ENCODE measurements at regions not wholly inside any gene's neighbourhood (a gene's known extent, or its start where the extent isn't known, plus 50 kb on each side); places are given as distances from the start of the nearest gene placed in this dataset.

DNA sequence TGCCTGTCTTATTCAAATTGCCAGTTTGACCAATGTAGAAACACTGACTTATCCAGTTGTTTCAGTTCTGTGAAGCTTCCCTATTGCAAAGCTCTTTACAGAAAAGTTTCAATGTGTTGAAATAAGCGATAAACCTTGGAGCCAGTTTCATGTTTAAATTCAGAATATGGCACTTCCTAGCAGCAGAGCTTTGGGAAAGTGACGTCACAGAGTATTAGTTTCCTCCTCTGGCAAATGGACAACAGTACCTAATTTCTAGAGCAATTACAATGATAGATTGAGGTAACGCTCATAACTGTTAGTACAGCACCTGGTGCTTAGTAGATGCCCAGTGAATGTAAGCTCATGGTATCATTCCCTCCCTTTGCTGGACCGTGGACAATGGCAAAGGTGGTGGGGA is 527.5 kb upstream of the DAB1 start:
- TF ChIP-seq CTCF (IDR thresholded peaks at IDR 0.05): no peak

GRCh38 chr1:57949168-57949567 is 525.3 kb upstream of the DAB1 start:
- H3K4me3 Mint-ChIP-seq: no peak overlapping the region

More for the DNA sequence above, 527.5 kb upstream of the DAB1 start:
- no peak overlapping the region for H3K4me3 Mint-ChIP-seq
- no peak for DNase-seq
- no peak overlapping the region for H3K27ac Mint-ChIP-seq
- peaks cover 28% of the 10 kb centered on the region for H3K9me3 Mint-ChIP-seq
- no peaks in the 10 kb centered on the region; the same call in 1 of the 2 replicates for H3K27me3 Mint-ChIP-seq (ENCODE audit: insufficient read depth)
- no peaks in the 10 kb centered on the region for H3K4me1 Mint-ChIP-seq (ENCODE audit: low read depth)
- no peaks in the 10 kb centered on the region for H3K36me3 Mint-ChIP-seq (ENCODE audit: low read depth)

DNA sequence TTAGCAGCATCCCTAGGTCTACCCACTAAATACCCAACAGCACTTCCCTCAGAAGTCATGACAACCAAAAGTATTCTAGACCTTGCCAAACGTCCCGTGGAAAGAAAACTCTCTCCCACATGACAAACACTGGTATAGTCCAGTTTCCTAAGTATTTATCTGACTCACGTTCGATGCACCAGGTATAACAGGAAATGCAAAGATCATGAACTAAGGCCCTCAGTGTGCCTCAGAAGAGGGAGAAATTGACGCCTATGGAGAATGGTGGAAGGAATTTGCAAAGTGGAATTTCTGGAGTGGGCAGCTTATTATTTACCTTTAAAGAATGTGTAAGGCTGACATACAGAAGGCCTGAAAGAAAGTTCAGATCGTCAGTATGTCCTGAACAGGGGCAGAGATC is 523.6 kb upstream of the DAB1 start:
- no peak for TF ChIP-seq CTCF (IDR thresholded peaks at IDR 0.05)
- Mint-ChIP-seq H3K36me3 (ENCODE audit: low read depth) (no peaks in the 10 kb centered on the region), H3K27ac (no peak overlapping the region), H3K27me3 (ENCODE audit: insufficient read depth) (no peaks in the 10 kb centered on the region; the same call in 1 of the 2 replicates), H3K4me1 (ENCODE audit: low read depth) (no peaks in the 10 kb centered on the region), H3K4me3 (no peak overlapping the region), H3K9me3 (peaks cover 30% of the 10 kb centered on the region)
- no peak for DNase-seq

More at GRCh38 chr1:57949168-57949567, 525.3 kb upstream of the DAB1 start:
- H3K27me3 Mint-ChIP-seq (ENCODE audit: insufficient read depth): no peaks in the 10 kb centered on the region; the same call in 1 of the 2 replicates
- no peak for TF ChIP-seq CTCF (IDR thresholded peaks at IDR 0.05)
- no peaks in the 10 kb centered on the region for H3K4me1 Mint-ChIP-seq (ENCODE audit: low read depth)
- DNase-seq: no peak
- peaks cover 36% of the 10 kb centered on the region for H3K9me3 Mint-ChIP-seq
- no peak overlapping the region for H3K27ac Mint-ChIP-seq
- H3K36me3 Mint-ChIP-seq (ENCODE audit: low read depth): no peaks in the 10 kb centered on the region

- H3K27ac Mint-ChIP-seq: no peak overlapping the region
- H3K36me3 Mint-ChIP-seq (ENCODE audit: low read depth): no peaks in the 10 kb centered on the region
- H3K27me3 Mint-ChIP-seq (ENCODE audit: insufficient read depth): no peaks in the 10 kb centered on the region; the same call in 1 of the 2 replicates
- no peak overlapping the region for H3K4me3 Mint-ChIP-seq
- no peak for DNase-seq
- no peaks in the 10 kb centered on the region for H3K4me1 Mint-ChIP-seq (ENCODE audit: low read depth)
- peaks cover 35% of the 10 kb centered on the region for H3K9me3 Mint-ChIP-seq
- no peak for TF ChIP-seq CTCF (IDR thresholded peaks at IDR 0.05)
These were observed 521.2 kb upstream of the DAB1 start for GRCh38 chr1:57945045-57945444.

DNA sequence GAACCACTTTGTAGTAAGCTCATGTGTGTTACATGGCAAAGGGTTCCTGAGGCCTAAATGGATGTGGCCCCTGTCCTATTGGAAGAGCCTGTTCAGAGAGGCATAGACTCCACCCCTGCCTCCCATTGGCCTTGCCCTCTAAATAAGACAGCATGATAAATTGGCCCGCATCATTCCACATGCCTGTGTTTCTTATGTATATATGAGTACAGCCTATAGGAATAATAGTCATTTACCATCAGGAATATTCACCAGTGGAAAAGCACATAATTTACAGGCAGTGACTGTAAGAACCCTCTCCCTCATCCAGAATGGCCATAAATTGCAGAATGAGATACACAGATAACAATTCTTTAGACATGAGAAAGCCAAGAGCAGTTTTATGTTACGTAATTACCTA is 519.5 kb upstream of the DAB1 start:
- Mint-ChIP-seq H3K36me3 (ENCODE audit: low read depth) (peaks cover 3% of the 10 kb centered on the region; the same call in 1 of the 2 replicates), H3K4me3 (no peak overlapping the region), H3K4me1 (ENCODE audit: low read depth) (no peaks in the 10 kb centered on the region), H3K9me3 (peaks cover 48% of the 10 kb centered on the region), H3K27me3 (ENCODE audit: insufficient read depth) (no peaks in the 10 kb centered on the region; the same call in 1 of the 2 replicates), H3K27ac (no peak overlapping the region)
- no peak for DNase-seq
- no peak for TF ChIP-seq CTCF (IDR thresholded peaks at IDR 0.05)

GRCh38 chr1:57934745-57935144 is 510.9 kb upstream of the DAB1 start:
- peaks cover 64% of the 10 kb centered on the region for H3K9me3 Mint-ChIP-seq
- H3K4me3 Mint-ChIP-seq: no peak overlapping the region
- H3K27ac Mint-ChIP-seq: no peak overlapping the region
- TF ChIP-seq CTCF (IDR thresholded peaks at IDR 0.05): no peak
- peaks cover 4% of the 10 kb centered on the region; the same call in 1 of the 2 replicates for H3K36me3 Mint-ChIP-seq (ENCODE audit: low read depth)
- DNase-seq: no peak
- no peaks in the 10 kb centered on the region for H3K4me1 Mint-ChIP-seq (ENCODE audit: low read depth)
- H3K27me3 Mint-ChIP-seq (ENCODE audit: insufficient read depth): peaks cover 3% of the 10 kb centered on the region; the same call in 1 of the 2 replicates

Measured in HFFc6 (cell line).